Natural killer cell (primary cell): ENCODE measurements at regions not wholly inside any gene's neighbourhood (a gene's known extent, or its start where the extent isn't known, plus 50 kb on each side); places are given as distances from the start of the nearest gene placed in this dataset.

Experiments
- ATAC-seq, 3 donors: fragments of 150-1000 bp in 2 of 3; fragments of 200-7000 bp in 1 of 3; cut with Tn5 transposase; 1 replicate in 1 of 3; 2 replicates in 2 of 3; pipeline ENCODE4 v1.10.0; 2021; ENCODE audit warnings: mild to moderate bottlenecking in 2 of 3, moderate library complexity in 2 of 3
- DNase-seq, 2 donors: peaks; one replicate each; pipeline versions ENCODE4 v3.0.0 to v3.0.0-alpha.2; 2013 to 2021; ENCODE audit warnings: mixed read lengths in 1 of 2
- H3K27ac ChIP-seq: one replicate; pipeline ENCODE4 v1.5.1; 2013; ENCODE audit warnings: mild to moderate bottlenecking, low read length
- H3K27me3 ChIP-seq: one replicate; pipeline ENCODE4 v1.6.1; 2013; ENCODE audit warnings: low read length; ENCODE audit not compliant: control insufficient read depth, insufficient read depth
- H3K36me3 ChIP-seq: one replicate; pipeline ENCODE4 v1.6.1; 2013; ENCODE audit warnings: low read length; ENCODE audit not compliant: control insufficient read depth, insufficient read depth
- H3K4me1 ChIP-seq: one replicate; pipeline ENCODE4 v1.6.1; 2013; ENCODE audit warnings: low read length; ENCODE audit not compliant: control insufficient read depth, insufficient read depth
- H3K4me3 ChIP-seq: one replicate; pipeline ENCODE4 v1.5.1; 2013; ENCODE audit warnings: low read length
- H3K9me3 ChIP-seq: one replicate; pipeline ENCODE4 v1.6.1; 2013; ENCODE audit warnings: low read length; ENCODE audit not compliant: control insufficient read depth, insufficient read depth
- H3K27ac Mint-ChIP-seq, 2 donors: one replicate each; pipeline ENCODE4 v1.8.0; 2022; ENCODE audit warnings: mild to moderate bottlenecking in 2 of 2, mixed read lengths in 2 of 2, moderate library complexity in 1 of 2
- H3K27me3 Mint-ChIP-seq, 2 donors: one replicate each; pipeline ENCODE4 v1.8.0; 2022; ENCODE audit warnings: low read depth in 2 of 2, mixed read lengths in 2 of 2
- H3K36me3 Mint-ChIP-seq: one replicate; pipeline ENCODE4 v1.8.0; 2022; ENCODE audit warnings: mixed read lengths
- H3K4me1 Mint-ChIP-seq, 2 donors: one replicate each; pipeline ENCODE4 v1.8.0; 2022; ENCODE audit warnings: mixed read lengths in 2 of 2
- H3K4me3 Mint-ChIP-seq: one replicate; pipeline ENCODE4 v1.8.0; 2022; ENCODE audit warnings: mild to moderate bottlenecking, moderate library complexity, mixed read lengths
- H3K9me3 Mint-ChIP-seq, 2 donors: one replicate each; pipeline ENCODE4 v1.8.0; 2022; ENCODE audit warnings: mixed read lengths in 2 of 2
- WGBS: methylation state at CpG from one replicate; pipeline ENCODE4 v1.1.7; 2013; ENCODE audit warnings: missing lambda C conversion rate; ENCODE audit not compliant: insufficient coverage; 5-methylcytosine and 5-hydroxymethylcytosine counted together
- intact Hi-C: fragments of 100-400 bp; cut with micrococcal nuclease; formaldehyde crosslinking; loops from one replicate; pipeline ENCODE4 v1.14.2; 2022
- TF ChIP-seq, protein P1 (sequence below): fragments of 200-600 bp; IDR thresholded peaks from one replicate; pipeline ENCODE4 v1.8.0; 2022; ENCODE audit warnings: antibody characterized with exemption

GRCh38 chrY:14231703-14232102 is 175.7 kb downstream of the VCY1B start:
- no peak overlapping the region for H3K4me3 ChIP-seq
- H3K27ac Mint-ChIP-seq, result no peak overlapping the region
- no peak overlapping the region for H3K4me3 Mint-ChIP-seq
- H3K27me3 Mint-ChIP-seq, result no peaks in the 10 kb centered on the region
- ATAC-seq (no peak), DNase-seq (peak in 1 of 2 donors; percentile 11)
- no peak overlapping the region for H3K27ac ChIP-seq
- H3K36me3 ChIP-seq, result no peaks in the 10 kb centered on the region
- no peaks in the 10 kb centered on the region for H3K4me1 Mint-ChIP-seq
- peaks cover 0 to 25% of the 10 kb centered on the region in 2 donors for H3K9me3 Mint-ChIP-seq
- TF ChIP-seq, protein P1, sequence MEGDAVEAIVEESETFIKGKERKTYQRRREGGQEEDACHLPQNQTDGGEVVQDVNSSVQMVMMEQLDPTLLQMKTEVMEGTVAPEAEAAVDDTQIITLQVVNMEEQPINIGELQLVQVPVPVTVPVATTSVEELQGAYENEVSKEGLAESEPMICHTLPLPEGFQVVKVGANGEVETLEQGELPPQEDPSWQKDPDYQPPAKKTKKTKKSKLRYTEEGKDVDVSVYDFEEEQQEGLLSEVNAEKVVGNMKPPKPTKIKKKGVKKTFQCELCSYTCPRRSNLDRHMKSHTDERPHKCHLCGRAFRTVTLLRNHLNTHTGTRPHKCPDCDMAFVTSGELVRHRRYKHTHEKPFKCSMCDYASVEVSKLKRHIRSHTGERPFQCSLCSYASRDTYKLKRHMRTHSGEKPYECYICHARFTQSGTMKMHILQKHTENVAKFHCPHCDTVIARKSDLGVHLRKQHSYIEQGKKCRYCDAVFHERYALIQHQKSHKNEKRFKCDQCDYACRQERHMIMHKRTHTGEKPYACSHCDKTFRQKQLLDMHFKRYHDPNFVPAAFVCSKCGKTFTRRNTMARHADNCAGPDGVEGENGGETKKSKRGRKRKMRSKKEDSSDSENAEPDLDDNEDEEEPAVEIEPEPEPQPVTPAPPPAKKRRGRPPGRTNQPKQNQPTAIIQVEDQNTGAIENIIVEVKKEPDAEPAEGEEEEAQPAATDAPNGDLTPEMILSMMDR, result no peak
- H3K36me3 Mint-ChIP-seq, result no peaks in the 10 kb centered on the region
- H3K9me3 ChIP-seq, result no peaks in the 10 kb centered on the region
- H3K27me3 ChIP-seq, result no peaks in the 10 kb centered on the region
- 17% methylated on average over 6 of the region's 10 CpGs for WGBS
- intact Hi-C loops, result no loop called here
- no peaks in the 10 kb centered on the region for H3K4me1 ChIP-seq

DNA sequence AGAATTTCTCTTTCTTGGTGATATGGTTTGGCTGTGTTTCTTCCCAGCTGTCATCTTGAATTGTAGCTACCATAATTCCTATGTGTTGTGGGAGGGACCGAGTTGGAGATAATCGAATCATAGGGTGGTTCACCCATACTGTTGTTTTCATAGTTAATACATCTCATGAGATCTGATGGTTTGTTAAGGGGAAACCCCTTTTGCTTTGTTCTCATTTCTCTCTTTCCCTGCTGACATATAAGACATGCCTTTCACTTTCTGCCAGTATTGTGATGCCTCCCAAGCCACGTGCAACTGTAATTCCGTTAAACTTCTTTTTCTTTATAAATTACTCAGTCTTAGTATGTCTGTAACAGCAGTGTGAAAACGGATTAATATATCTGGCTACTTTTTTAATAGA is 179.0 kb downstream of the VCY1B start:
- TF ChIP-seq, protein P1, result no peak
- no peak overlapping the region for H3K27ac ChIP-seq
- H3K27ac Mint-ChIP-seq, result no peak overlapping the region
- DNase-seq (no peak), ATAC-seq (no peak)
- intact Hi-C loops, result no loop called here
- no peaks in the 10 kb centered on the region for H3K36me3 Mint-ChIP-seq
- no peaks in the 10 kb centered on the region for H3K36me3 ChIP-seq
- H3K9me3 Mint-ChIP-seq, result peaks cover 0 to 31% of the 10 kb centered on the region in 2 donors
- H3K27me3 ChIP-seq, result no peaks in the 10 kb centered on the region
- WGBS, result no CpG with 5 or more reads among the region's 5 CpGs
- no peaks in the 10 kb centered on the region for H3K27me3 Mint-ChIP-seq
- no peak overlapping the region for H3K4me3 Mint-ChIP-seq
- no peaks in the 10 kb centered on the region for H3K4me1 Mint-ChIP-seq
- no peaks in the 10 kb centered on the region for H3K4me1 ChIP-seq
- no peak overlapping the region for H3K4me3 ChIP-seq
- H3K9me3 ChIP-seq, result no peaks in the 10 kb centered on the region

DNA sequence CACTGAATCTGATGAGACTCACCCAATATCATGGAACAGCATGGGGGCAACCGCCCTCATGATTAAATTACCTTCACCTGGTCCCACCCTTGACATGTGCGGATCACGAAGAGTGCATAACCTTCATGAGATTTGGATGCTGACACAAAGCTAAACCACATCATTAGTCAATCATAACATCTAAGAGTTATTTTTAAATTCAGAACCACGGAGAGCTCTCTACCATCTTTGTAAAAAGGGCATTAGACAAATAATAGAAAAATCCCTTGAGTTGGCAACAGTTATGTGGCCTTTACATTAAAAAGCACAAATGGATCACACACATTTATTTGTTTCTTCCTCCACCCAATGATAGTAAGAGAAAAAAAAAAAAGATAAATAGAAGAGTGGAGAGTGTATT is 182.2 kb downstream of the VCY1B start:
- DNase-seq (no peak), ATAC-seq (no peak)
- Histone ChIP-seq H3K9me3 (no peaks in the 10 kb centered on the region), H3K4me1 (no peaks in the 10 kb centered on the region), H3K27ac (no peak overlapping the region), H3K4me3 (no peak overlapping the region), H3K27me3 (no peaks in the 10 kb centered on the region), H3K36me3 (no peaks in the 10 kb centered on the region)
- H3K27ac Mint-ChIP-seq, result no peak overlapping the region
- H3K9me3 Mint-ChIP-seq, result peaks cover 0 to 19% of the 10 kb centered on the region in 2 donors
- WGBS, result 78% methylated on average over 3 of the region's 4 CpGs
- TF ChIP-seq, protein P1, result no peak
- H3K4me1 Mint-ChIP-seq, result no peaks in the 10 kb centered on the region
- H3K36me3 Mint-ChIP-seq, result no peaks in the 10 kb centered on the region
- no peaks in the 10 kb centered on the region for H3K27me3 Mint-ChIP-seq
- intact Hi-C loops, result no loop called here
- H3K4me3 Mint-ChIP-seq, result no peak overlapping the region

- H3K4me1 Mint-ChIP-seq, result no peaks in the 10 kb centered on the region
- peaks cover 0 to 8% of the 10 kb centered on the region in 2 donors for H3K9me3 Mint-ChIP-seq
- no peak for DNase-seq
- WGBS, result 0% methylated on average over 1 of the region's 4 CpGs
- no peak overlapping the region for H3K27ac ChIP-seq
- no peaks in the 10 kb centered on the region for H3K4me1 ChIP-seq
- H3K27ac Mint-ChIP-seq, result no peak overlapping the region
- no peaks in the 10 kb centered on the region for H3K27me3 ChIP-seq
- intact Hi-C loops, result no loop called here
- TF ChIP-seq, protein P1, result no peak
- H3K36me3 ChIP-seq, result no peaks in the 10 kb centered on the region
- no peaks in the 10 kb centered on the region for H3K36me3 Mint-ChIP-seq
- no peak overlapping the region for H3K4me3 ChIP-seq
- no peak for ATAC-seq
- no peak overlapping the region for H3K4me3 Mint-ChIP-seq
- no peaks in the 10 kb centered on the region for H3K27me3 Mint-ChIP-seq
- no peaks in the 10 kb centered on the region for H3K9me3 ChIP-seq
These were observed 190.9 kb downstream of the VCY1B start for GRCh38 chrY:14246948-14247347.
